T-helper 17 cell (primary cell): ENCODE measurements at regions not wholly inside any gene's neighbourhood (a gene's known extent, or its start where the extent isn't known, plus 50 kb on each side); places are given as distances from the start of the nearest gene placed in this dataset.

Source experiments
- ATAC-seq: fragments of 150-1000 bp; cut with Tn5 transposase; 2 replicates; pipeline ENCODE4 v1.10.0; 2021; ENCODE audit warnings: mild to moderate bottlenecking, moderate library complexity
- DNase-seq, 3 donors: peaks; one replicate each; pipeline versions ENCODE4 v3.0.0 to v3.0.0-alpha.2; 2020 to 2021
- H3K9me3 ChIP-seq: one replicate; pipeline ENCODE4 v1.7.0; 2013; ENCODE audit warnings: low read length, mild to moderate bottlenecking; ENCODE audit not compliant: control insufficient read depth, poor library complexity, severe bottlenecking
- H3K27ac Mint-ChIP-seq: one replicate; pipeline ENCODE4 v1.8.0; 2022; ENCODE audit warnings: mild to moderate bottlenecking, moderate library complexity, mixed read lengths
- H3K27me3 Mint-ChIP-seq: one replicate; pipeline ENCODE4 v1.8.0; 2022; ENCODE audit warnings: mixed read lengths
- H3K36me3 Mint-ChIP-seq: one replicate; pipeline ENCODE4 v1.8.0; 2022; ENCODE audit warnings: low read depth, mixed read lengths
- H3K4me1 Mint-ChIP-seq: one replicate; pipeline ENCODE4 v1.8.0; 2022; ENCODE audit warnings: mild to moderate bottlenecking, mixed read lengths
- H3K4me3 Mint-ChIP-seq: one replicate; pipeline ENCODE4 v1.8.0; 2022; ENCODE audit warnings: mild to moderate bottlenecking, moderate library complexity, mixed read lengths

DNA sequence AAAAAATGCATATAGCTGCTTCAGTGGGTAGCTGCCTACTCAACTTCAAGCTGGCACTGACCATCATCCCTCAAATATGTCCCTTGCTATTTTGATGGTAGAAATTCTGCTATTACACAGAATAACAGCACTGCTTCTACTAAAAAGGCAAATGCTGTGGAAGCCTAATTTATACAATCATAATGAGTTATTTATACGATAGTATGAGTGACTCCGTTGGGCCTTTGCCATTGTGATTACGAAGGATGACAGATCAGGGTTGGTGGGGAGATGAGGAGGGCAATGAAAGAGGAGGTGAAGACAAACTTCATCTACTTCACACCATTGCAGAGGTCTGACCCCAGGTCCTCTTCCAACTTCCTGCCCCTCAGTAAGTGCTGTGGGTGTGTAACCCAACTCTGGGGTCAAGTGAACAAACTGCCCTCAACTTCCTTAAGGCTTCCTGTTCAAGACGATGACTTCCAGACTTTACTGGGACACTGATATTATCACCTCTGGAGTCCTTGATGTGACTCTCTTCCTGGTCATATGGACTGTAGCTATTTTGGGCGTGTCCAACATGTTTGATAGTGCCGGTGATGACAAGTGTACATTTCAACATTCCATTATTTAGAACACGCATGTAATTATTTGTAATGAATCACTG, 74.1 kb upstream of the RPS23 start:
- H3K9me3 ChIP-seq = no peaks in the 10 kb centered on the region
- peak overlapping the region; percentile 21 for H3K27ac Mint-ChIP-seq
- no peaks in the 10 kb centered on the region for H3K27me3 Mint-ChIP-seq
- DNase-seq = no peak
- peaks cover 12% of the 10 kb centered on the region for H3K4me1 Mint-ChIP-seq
- no peaks in the 10 kb centered on the region for H3K36me3 Mint-ChIP-seq
- no peak overlapping the region for H3K4me3 Mint-ChIP-seq
- no peak for ATAC-seq

DNA sequence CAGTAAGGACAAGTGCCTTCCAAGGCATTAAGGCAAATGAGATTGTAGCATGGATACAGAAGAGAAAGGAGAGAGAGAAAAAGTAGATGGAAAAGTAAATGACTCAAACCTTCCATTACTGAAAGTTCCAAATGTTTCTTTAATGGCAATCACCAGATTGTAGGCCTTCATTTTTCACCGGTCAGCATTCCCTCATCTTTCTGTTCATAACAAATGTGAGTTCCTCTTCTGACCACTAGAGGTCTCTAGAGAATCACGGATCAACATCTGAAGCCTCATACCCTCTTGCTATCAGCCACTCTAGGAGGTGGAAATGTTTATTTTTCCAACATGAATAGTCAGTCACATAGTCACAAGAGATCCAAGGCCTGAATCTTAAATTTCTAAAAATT, 73.6 kb upstream of the RPS23 start:
- Mint-ChIP-seq H3K4me1 (peaks cover 7% of the 10 kb centered on the region), H3K27ac (peak overlapping the region; percentile 43), H3K27me3 (no peaks in the 10 kb centered on the region), H3K4me3 (no peak overlapping the region), H3K36me3 (no peaks in the 10 kb centered on the region)
- ATAC-seq = peak; percentile 59
- H3K9me3 ChIP-seq = no peaks in the 10 kb centered on the region
- DNase-seq = no peak

- Mint-ChIP-seq H3K27me3 (no peaks in the 10 kb centered on the region), H3K27ac (peak overlapping the region; percentile 43), H3K36me3 (no peaks in the 10 kb centered on the region), H3K4me1 (peaks cover 6% of the 10 kb centered on the region), H3K4me3 (no peak overlapping the region)
- ATAC-seq (no peak), DNase-seq (no peak)
- H3K9me3 ChIP-seq = no peaks in the 10 kb centered on the region
These were observed 73.1 kb upstream of the RPS23 start for GRCh38 chr5:82351297-82351696.

- Mint-ChIP-seq H3K4me3 (no peak overlapping the region), H3K27ac (no peak overlapping the region), H3K36me3 (peaks cover 2% of the 10 kb centered on the region), H3K27me3 (peaks cover 6% of the 10 kb centered on the region), H3K4me1 (peaks cover 8% of the 10 kb centered on the region)
- ATAC-seq = no peak
- H3K9me3 ChIP-seq = no peaks in the 10 kb centered on the region
- DNase-seq = peak in 1 of 3 donors; percentile 12
These were observed 71.5 kb upstream of the RPS23 start for GRCh38 chr5:82349652-82350051.

GRCh38 chr5:82348784-82349425, 70.8 kb upstream of the RPS23 start:
- peak overlapping the region; percentile 29 for H3K27ac Mint-ChIP-seq
- no peaks in the 10 kb centered on the region for H3K9me3 ChIP-seq
- peaks cover 8% of the 10 kb centered on the region for H3K4me1 Mint-ChIP-seq
- H3K4me3 Mint-ChIP-seq = no peak overlapping the region
- peaks cover 8% of the 10 kb centered on the region for H3K27me3 Mint-ChIP-seq
- DNase-seq (no peak), ATAC-seq (no peak)
- peaks cover 3% of the 10 kb centered on the region for H3K36me3 Mint-ChIP-seq

GRCh38 chr5:82347201-82347865, 69.2 kb upstream of the RPS23 start:
- H3K36me3 Mint-ChIP-seq = peaks cover 4% of the 10 kb centered on the region
- ATAC-seq (no peak), DNase-seq (no peak)
- H3K9me3 ChIP-seq = no peaks in the 10 kb centered on the region
- no peak overlapping the region for H3K27ac Mint-ChIP-seq
- H3K4me3 Mint-ChIP-seq = no peak overlapping the region
- peaks cover 7% of the 10 kb centered on the region for H3K4me1 Mint-ChIP-seq
- H3K27me3 Mint-ChIP-seq = peaks cover 12% of the 10 kb centered on the region

GRCh38 chr5:82346399-82347165, 68.4 kb upstream of the RPS23 start:
- Mint-ChIP-seq H3K4me1 (peaks cover 5% of the 10 kb centered on the region), H3K27me3 (peaks cover 14% of the 10 kb centered on the region)

GRCh38 chr5:82345108-82345507, 67.0 kb upstream of the RPS23 start:
- no peak for DNase-seq
- Mint-ChIP-seq H3K36me3 (peaks cover 4% of the 10 kb centered on the region), H3K4me1 (peaks cover 6% of the 10 kb centered on the region), H3K27ac (no peak overlapping the region), H3K4me3 (no peak overlapping the region), H3K27me3 (peaks cover 29% of the 10 kb centered on the region)
- no peaks in the 10 kb centered on the region for H3K9me3 ChIP-seq
- no peak for ATAC-seq

More at GRCh38 chr5:82346399-82347165, 68.4 kb upstream of the RPS23 start:
- DNase-seq (no peak), ATAC-seq (no peak)
- H3K36me3 Mint-ChIP-seq = peaks cover 4% of the 10 kb centered on the region
- H3K9me3 ChIP-seq = no peaks in the 10 kb centered on the region
- no peak overlapping the region for H3K27ac Mint-ChIP-seq
- H3K4me3 Mint-ChIP-seq = no peak overlapping the region

DNA sequence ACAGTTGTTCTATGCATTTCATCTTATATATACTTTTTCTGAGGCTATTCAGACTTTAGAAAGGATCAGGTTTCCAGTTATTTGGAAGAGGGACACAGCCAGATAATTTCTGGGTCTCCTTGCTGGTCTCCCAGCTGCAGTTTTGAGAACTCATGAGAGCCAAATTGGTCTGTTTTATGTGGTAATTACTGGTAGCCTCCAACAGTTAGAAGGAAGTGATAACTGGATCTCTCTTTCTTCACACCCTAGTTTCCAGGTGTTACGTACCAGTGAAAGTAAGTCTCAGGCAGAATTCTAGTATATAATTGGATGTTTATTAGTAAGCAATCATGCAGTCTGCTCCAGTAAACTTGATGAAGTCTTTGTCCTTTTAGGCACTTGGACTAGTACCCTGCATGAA, 63.2 kb upstream of the RPS23 start:
- no peak for ATAC-seq
- H3K27ac Mint-ChIP-seq = no peak overlapping the region
- H3K4me1 Mint-ChIP-seq = peaks cover 6% of the 10 kb centered on the region
- H3K27me3 Mint-ChIP-seq = peaks cover 39% of the 10 kb centered on the region
- H3K9me3 ChIP-seq = no peaks in the 10 kb centered on the region
- no peak for DNase-seq
- H3K36me3 Mint-ChIP-seq = peaks cover 4% of the 10 kb centered on the region
- no peak overlapping the region for H3K4me3 Mint-ChIP-seq

DNA sequence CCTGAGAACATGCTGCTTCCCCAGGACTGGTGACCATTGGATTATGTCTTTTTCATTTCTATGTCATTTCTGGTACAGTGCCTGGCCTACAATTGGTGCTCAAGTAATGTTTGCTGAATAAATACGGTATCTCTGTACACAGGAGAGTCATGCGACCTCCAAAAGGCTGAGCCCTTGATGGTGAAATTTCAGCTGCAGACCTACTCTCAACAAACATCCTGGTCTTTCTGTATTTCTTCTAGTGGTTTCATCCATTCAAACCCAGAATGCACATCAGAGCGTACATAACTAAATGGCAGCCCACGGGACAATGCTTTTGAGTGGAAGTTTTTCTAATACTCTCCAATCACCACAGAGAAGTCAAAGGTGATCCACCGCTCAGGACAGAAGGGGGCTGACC, 62.6 kb upstream of the RPS23 start:
- ATAC-seq (no peak), DNase-seq (no peak)
- peaks cover 39% of the 10 kb centered on the region for H3K27me3 Mint-ChIP-seq
- H3K36me3 Mint-ChIP-seq = peaks cover 4% of the 10 kb centered on the region
- no peak overlapping the region for H3K27ac Mint-ChIP-seq
- H3K4me3 Mint-ChIP-seq = no peak overlapping the region
- no peaks in the 10 kb centered on the region for H3K9me3 ChIP-seq
- peaks cover 6% of the 10 kb centered on the region for H3K4me1 Mint-ChIP-seq

GRCh38 chr5:82339792-82340191, 61.6 kb upstream of the RPS23 start:
- peaks cover 34% of the 10 kb centered on the region for H3K27me3 Mint-ChIP-seq
- no peaks in the 10 kb centered on the region for H3K9me3 ChIP-seq
- no peak overlapping the region for H3K27ac Mint-ChIP-seq
- H3K4me1 Mint-ChIP-seq = peaks cover 4% of the 10 kb centered on the region
- H3K4me3 Mint-ChIP-seq = no peak overlapping the region
- DNase-seq (no peak), ATAC-seq (no peak)
- H3K36me3 Mint-ChIP-seq = peaks cover 2% of the 10 kb centered on the region

DNA sequence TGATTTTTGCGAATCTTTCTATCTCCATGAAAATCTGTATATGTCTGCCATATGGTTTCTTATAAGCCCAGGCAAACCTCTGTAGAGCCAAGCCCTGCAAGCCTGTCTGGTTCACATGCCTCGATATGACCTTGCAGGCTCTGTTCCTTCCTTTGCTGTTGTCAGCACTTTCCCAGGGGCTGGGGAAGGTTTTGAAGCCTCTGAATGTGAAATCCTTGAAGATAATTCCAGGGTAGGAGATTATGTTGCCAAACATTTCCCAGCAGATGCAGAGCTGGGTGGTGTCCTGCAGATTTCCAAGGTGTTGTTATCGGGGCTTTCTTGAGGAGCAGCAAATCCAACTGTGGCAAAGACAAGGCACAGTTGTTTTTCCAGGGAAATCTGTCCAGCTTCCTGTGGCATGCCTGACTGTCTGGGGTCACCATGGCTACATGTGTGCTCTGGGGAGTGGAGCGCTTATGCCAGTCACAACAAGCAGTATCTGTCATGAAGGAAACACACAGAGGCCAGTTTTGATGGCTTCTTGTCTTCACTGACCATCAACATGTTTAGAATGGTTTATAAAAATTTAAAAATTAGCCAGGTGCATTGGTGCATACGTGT, 60.7 kb upstream of the RPS23 start:
- H3K4me1 Mint-ChIP-seq = peaks cover 4% of the 10 kb centered on the region
- H3K4me3 Mint-ChIP-seq = no peak overlapping the region
- no peak for DNase-seq
- peaks cover 1% of the 10 kb centered on the region for H3K36me3 Mint-ChIP-seq
- no peak for ATAC-seq
- H3K9me3 ChIP-seq = no peaks in the 10 kb centered on the region
- no peak overlapping the region for H3K27ac Mint-ChIP-seq
- H3K27me3 Mint-ChIP-seq = peaks cover 35% of the 10 kb centered on the region

- peaks cover 31% of the 10 kb centered on the region for H3K27me3 Mint-ChIP-seq
- H3K4me3 Mint-ChIP-seq = no peak overlapping the region
- no peak overlapping the region for H3K27ac Mint-ChIP-seq
- ATAC-seq (no peak), DNase-seq (no peak)
- peaks cover 4% of the 10 kb centered on the region for H3K4me1 Mint-ChIP-seq
- no peaks in the 10 kb centered on the region for H3K9me3 ChIP-seq
- H3K36me3 Mint-ChIP-seq = no peaks in the 10 kb centered on the region
These were observed 58.8 kb upstream of the RPS23 start for GRCh38 chr5:82336959-82337351.
